ENCODE measurements at regions not wholly inside any gene's neighbourhood (a gene's known extent, or its start where the extent isn't known, plus 50 kb on each side); places are given as distances from the start of the nearest gene placed in this dataset.

- TF ChIP-seq EZH2 (IDR thresholded peaks at IDR 0.05; ENCODE audit: borderline replicate concordance, low read length) (no peak), CTCF (IDR thresholded peaks at IDR 0.05; ENCODE audit: low read length) (no peak)
Measured at GRCh38 chr2:78417355-78417754, 608.1 kb upstream of the REG3G start.

All from OCI-LY1 (cell line).